ENCODE measurements at regions not wholly inside any gene's neighbourhood (a gene's known extent, or its start where the extent isn't known, plus 50 kb on each side); places are given as distances from the start of the nearest gene placed in this dataset.

GRCh38 chr15:36447373-36447772, 132.1 kb upstream of the CDIN1 start:
- Histone ChIP-seq H3K9me3 (ENCODE audit: control insufficient read depth, insufficient read depth, low read depth, low read length) (no peaks in the 10 kb centered on the region), H3K4me1 (ENCODE audit: control insufficient read depth, insufficient read depth, low read length) (no peaks in the 10 kb centered on the region), H3K36me3 (ENCODE audit: control insufficient read depth in 2 of 2, insufficient read depth in 1 of 2, low read length in 2 of 2) (no peaks in the 10 kb centered on the region), H3K4me3 (ENCODE audit: low read depth, low read length) (no peak overlapping the region), H3K27ac (ENCODE audit: extremely low read depth, low read depth, low read length) (no peak overlapping the region)
- TF ChIP-seq REPIN1 (tag by site-specific recombination; IDR thresholded peaks at IDR 0.05; ENCODE audit: low read depth) (no peak), GFI1B (tag by site-specific recombination; IDR thresholded peaks at IDR 0.05) (no peak), ZNF548 (tag by site-specific recombination; IDR thresholded peaks at IDR 0.05) (no peak), ZNF701 (tag by site-specific recombination; IDR thresholded peaks at IDR 0.05) (no peak), ZNF624 (tag by site-specific recombination; IDR thresholded peaks at IDR 0.05) (no peak), GLI2 (tag by site-specific recombination; IDR thresholded peaks at IDR 0.05; ENCODE audit: borderline replicate concordance, low read depth) (no peak), ZNF521 (tag by site-specific recombination; IDR thresholded peaks at IDR 0.05) (no peak), ZNF529 (tag by site-specific recombination; IDR thresholded peaks at IDR 0.05; ENCODE audit: insufficient replicate concordance) (no peak)
- POLR2A ChIA-PET, result no interaction called here
- CTCF ChIA-PET, result no interaction called here

DNA sequence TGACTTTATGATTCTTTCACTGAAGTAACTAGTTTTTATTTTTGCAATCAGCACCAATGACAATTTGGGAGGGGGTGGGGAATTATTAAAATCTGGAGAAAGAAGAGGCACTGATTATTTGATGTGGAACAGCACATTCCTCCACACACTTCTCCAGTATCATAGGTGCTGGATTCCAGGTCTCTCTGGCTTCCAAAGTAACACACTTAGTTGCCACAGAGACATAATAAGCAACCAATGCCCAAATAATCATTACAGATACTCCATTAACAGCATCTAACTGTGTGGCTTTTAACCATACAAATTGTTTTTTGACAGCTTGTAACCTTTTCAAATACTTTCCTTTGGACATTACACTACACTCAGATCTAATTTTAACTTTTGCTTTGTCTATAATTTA, 131.0 kb upstream of the CDIN1 start:
- no peaks in the 10 kb centered on the region for H3K36me3 ChIP-seq (ENCODE audit: control insufficient read depth in 2 of 2, insufficient read depth in 1 of 2, low read length in 2 of 2)
- H3K4me1 ChIP-seq (ENCODE audit: control insufficient read depth, insufficient read depth, low read length), result no peaks in the 10 kb centered on the region
- CTCF ChIA-PET, result interaction anchor here (0.7 to 1.1 kb wide), 2 partner anchors 68 to 170 kb away, joined by 3 read pairs; no protein-coding TSS in a partner anchor
- no peak for TF ChIP-seq ZNF701 (tag by site-specific recombination; IDR thresholded peaks at IDR 0.05)
- no peak overlapping the region for H3K4me3 ChIP-seq (ENCODE audit: low read depth, low read length)
- POLR2A ChIA-PET, result no interaction called here
- no peaks in the 10 kb centered on the region for H3K9me3 ChIP-seq (ENCODE audit: control insufficient read depth, insufficient read depth, low read depth, low read length)
- no peak overlapping the region for H3K27ac ChIP-seq (ENCODE audit: extremely low read depth, low read depth, low read length)

DNA sequence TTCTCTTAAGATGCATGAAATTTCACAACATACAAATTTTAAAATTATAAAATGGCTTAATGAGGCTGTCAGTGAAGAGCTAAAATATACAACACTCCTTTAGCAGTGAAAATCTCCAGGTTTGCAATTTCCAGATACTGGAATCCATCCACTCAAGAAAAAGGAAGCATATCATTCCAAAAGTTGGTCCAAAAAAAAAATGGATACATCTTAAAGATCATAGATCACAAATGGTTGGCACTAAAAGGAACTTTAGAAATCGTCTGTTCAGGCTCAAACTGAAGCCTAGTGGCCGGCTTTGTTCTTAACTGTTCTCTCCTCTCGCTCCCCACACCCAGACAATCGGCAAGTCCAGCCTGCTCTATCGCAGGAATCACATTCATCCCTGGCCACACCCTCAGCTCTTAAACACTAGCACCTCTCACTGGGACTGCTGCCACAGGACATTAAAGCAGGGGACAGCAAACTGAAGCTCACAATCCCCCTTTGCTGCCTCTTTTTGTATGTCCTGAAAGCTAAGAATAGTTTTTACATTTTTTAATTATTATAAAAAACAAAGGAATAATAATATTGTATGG, 130.3 kb upstream of the CDIN1 start:
- ChIA-PET CTCF (interaction anchor here (0.7 to 1.1 kb wide), 3 partner anchors 20 to 171 kb away, joined by 3 to 5 read pairs (median 3); no protein-coding TSS in a partner anchor), POLR2A (no interaction called here)
- no peak overlapping the region for H3K27ac ChIP-seq (ENCODE audit: extremely low read depth, low read depth, low read length)
- no peaks in the 10 kb centered on the region for H3K9me3 ChIP-seq (ENCODE audit: control insufficient read depth, insufficient read depth, low read depth, low read length)
- H3K4me1 ChIP-seq (ENCODE audit: control insufficient read depth, insufficient read depth, low read length), result no peaks in the 10 kb centered on the region
- no peaks in the 10 kb centered on the region for H3K36me3 ChIP-seq (ENCODE audit: control insufficient read depth in 2 of 2, insufficient read depth in 1 of 2, low read length in 2 of 2)
- TF ChIP-seq MZF1 (tag by site-specific recombination; IDR thresholded peaks at IDR 0.05; ENCODE audit: borderline replicate concordance) (peak; percentile 63; the same call in 1 of the 2 replicates), YY1 (tag by site-specific recombination; IDR thresholded peaks at IDR 0.05) (no peak), PRDM10 (tag by site-specific recombination; IDR thresholded peaks at IDR 0.05) (peak; percentile 78), ZNF394 (tag by site-specific recombination; IDR thresholded peaks at IDR 0.05; ENCODE audit: borderline replicate concordance) (no peak), ZNF239 (tag by site-specific recombination; IDR thresholded peaks at IDR 0.05) (no peak), ZNF654 (tag by site-specific recombination; IDR thresholded peaks at IDR 0.05; ENCODE audit: low read depth) (peak; percentile 28; the same call in 1 of the 2 replicates), ZNF501 (tag by site-specific recombination; IDR thresholded peaks at IDR 0.05) (no peak), ZBTB17 (tag by site-specific recombination; IDR thresholded peaks at IDR 0.05) (peak; percentile 66)
- TF ChIP-seq, protein P1, sequence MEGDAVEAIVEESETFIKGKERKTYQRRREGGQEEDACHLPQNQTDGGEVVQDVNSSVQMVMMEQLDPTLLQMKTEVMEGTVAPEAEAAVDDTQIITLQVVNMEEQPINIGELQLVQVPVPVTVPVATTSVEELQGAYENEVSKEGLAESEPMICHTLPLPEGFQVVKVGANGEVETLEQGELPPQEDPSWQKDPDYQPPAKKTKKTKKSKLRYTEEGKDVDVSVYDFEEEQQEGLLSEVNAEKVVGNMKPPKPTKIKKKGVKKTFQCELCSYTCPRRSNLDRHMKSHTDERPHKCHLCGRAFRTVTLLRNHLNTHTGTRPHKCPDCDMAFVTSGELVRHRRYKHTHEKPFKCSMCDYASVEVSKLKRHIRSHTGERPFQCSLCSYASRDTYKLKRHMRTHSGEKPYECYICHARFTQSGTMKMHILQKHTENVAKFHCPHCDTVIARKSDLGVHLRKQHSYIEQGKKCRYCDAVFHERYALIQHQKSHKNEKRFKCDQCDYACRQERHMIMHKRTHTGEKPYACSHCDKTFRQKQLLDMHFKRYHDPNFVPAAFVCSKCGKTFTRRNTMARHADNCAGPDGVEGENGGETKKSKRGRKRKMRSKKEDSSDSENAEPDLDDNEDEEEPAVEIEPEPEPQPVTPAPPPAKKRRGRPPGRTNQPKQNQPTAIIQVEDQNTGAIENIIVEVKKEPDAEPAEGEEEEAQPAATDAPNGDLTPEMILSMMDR (tag by site-specific recombination; IDR thresholded peaks at IDR 0.05), result no peak
- TF ChIP-seq, protein P2, sequence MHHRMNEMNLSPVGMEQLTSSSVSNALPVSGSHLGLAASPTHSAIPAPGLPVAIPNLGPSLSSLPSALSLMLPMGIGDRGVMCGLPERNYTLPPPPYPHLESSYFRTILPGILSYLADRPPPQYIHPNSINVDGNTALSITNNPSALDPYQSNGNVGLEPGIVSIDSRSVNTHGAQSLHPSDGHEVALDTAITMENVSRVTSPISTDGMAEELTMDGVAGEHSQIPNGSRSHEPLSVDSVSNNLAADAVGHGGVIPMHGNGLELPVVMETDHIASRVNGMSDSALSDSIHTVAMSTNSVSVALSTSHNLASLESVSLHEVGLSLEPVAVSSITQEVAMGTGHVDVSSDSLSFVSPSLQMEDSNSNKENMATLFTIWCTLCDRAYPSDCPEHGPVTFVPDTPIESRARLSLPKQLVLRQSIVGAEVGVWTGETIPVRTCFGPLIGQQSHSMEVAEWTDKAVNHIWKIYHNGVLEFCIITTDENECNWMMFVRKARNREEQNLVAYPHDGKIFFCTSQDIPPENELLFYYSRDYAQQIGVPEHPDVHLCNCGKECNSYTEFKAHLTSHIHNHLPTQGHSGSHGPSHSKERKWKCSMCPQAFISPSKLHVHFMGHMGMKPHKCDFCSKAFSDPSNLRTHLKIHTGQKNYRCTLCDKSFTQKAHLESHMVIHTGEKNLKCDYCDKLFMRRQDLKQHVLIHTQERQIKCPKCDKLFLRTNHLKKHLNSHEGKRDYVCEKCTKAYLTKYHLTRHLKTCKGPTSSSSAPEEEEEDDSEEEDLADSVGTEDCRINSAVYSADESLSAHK (tag by site-specific recombination; IDR thresholded peaks at IDR 0.05), result no peak
- H3K4me3 ChIP-seq (ENCODE audit: low read depth, low read length), result no peak overlapping the region

Measured in HEK293 (cell line).